ENCODE measurements at regions not wholly inside any gene's neighbourhood (a gene's known extent, or its start where the extent isn't known, plus 50 kb on each side); places are given as distances from the start of the nearest gene placed in this dataset.

GRCh38 chr20:56758706-56759105, 129.6 kb downstream of the TFAP2C start:
- Histone ChIP-seq H3K4me3 (no peak overlapping the region), H3K27ac (no peak overlapping the region), H3K9me3 (ENCODE audit: low read depth, low read length) (no peaks in the 10 kb centered on the region), H3K9ac (ENCODE audit: insufficient read length) (no peak overlapping the region), H3K36me3 (ENCODE audit: insufficient read depth, low read length) (no peaks in the 10 kb centered on the region)
- TF ChIP-seq EZH2 (IDR thresholded peaks at IDR 0.05) (no peak), POLR2AphosphoS5 (IDR thresholded peaks at IDR 0.05; ENCODE audit: borderline replicate concordance, low read depth, low read length) (no peak), FOXP2 (optimal IDR thresholded peaks at IDR 0.05; ENCODE audit: control extremely low read depth, extremely low read length, insufficient read depth) (no peak)
- DNase-seq (ENCODE audit: low read depth, low spot score) = no peak

DNA sequence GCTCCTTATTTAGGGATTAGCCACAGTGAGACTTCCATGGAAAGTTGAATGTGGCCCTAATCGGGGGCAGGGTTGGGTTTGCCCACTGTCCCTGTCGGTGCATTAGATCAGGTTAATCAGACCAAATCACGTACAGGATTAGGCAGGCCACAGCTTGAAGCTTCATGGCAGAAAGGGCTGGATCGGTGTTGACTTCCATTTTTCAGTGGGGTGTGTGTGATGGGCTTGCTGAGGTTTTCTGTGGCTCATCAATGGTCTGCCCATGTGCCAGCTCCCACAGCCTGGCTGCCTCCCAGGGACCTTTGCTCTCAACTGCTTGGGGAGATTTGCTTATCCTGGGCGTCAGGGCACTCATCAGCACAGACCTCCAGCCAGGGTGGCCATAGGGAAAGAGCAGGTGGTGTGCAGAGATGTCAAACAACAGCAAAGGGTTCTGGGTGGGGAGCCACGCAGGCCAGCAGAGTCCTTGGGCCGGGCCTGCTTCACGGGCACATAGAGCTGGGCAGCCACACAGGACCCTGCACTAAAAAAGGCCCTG, 130.7 kb downstream of the TFAP2C start:
- no peaks in the 10 kb centered on the region for H3K36me3 ChIP-seq (ENCODE audit: insufficient read depth, low read length)
- no peaks in the 10 kb centered on the region for H3K9me3 ChIP-seq (ENCODE audit: low read depth, low read length)
- H3K9ac ChIP-seq (ENCODE audit: insufficient read length) = no peak overlapping the region
- no peak overlapping the region for H3K4me3 ChIP-seq
- H3K27ac ChIP-seq = no peak overlapping the region
- DNase-seq (ENCODE audit: low read depth, low spot score) = no peak
- TF ChIP-seq POLR2AphosphoS5 (IDR thresholded peaks at IDR 0.05; ENCODE audit: borderline replicate concordance, low read depth, low read length) (no peak), FOXP2 (optimal IDR thresholded peaks at IDR 0.05; ENCODE audit: control extremely low read depth, extremely low read length, insufficient read depth) (no peak), EZH2 (IDR thresholded peaks at IDR 0.05) (no peak)

- H3K9me3 ChIP-seq (ENCODE audit: low read depth, low read length) = no peaks in the 10 kb centered on the region
- no peak overlapping the region for H3K27ac ChIP-seq
- DNase-seq (ENCODE audit: low read depth, low spot score) = no peak
- H3K36me3 ChIP-seq (ENCODE audit: insufficient read depth, low read length) = no peaks in the 10 kb centered on the region
- no peak overlapping the region for H3K9ac ChIP-seq (ENCODE audit: insufficient read length)
- TF ChIP-seq EZH2 (IDR thresholded peaks at IDR 0.05) (no peak), POLR2AphosphoS5 (IDR thresholded peaks at IDR 0.05; ENCODE audit: borderline replicate concordance, low read depth, low read length) (no peak), FOXP2 (optimal IDR thresholded peaks at IDR 0.05; ENCODE audit: control extremely low read depth, extremely low read length, insufficient read depth) (no peak)
- no peak overlapping the region for H3K4me3 ChIP-seq
Measured at GRCh38 chr20:56760610-56761009, 131.5 kb downstream of the TFAP2C start.

- DNase-seq (ENCODE audit: low read depth, low spot score) = no peak
- no peak overlapping the region for H3K4me3 ChIP-seq
- H3K36me3 ChIP-seq (ENCODE audit: insufficient read depth, low read length) = no peaks in the 10 kb centered on the region
- TF ChIP-seq FOXP2 (optimal IDR thresholded peaks at IDR 0.05; ENCODE audit: control extremely low read depth, extremely low read length, insufficient read depth) (no peak), POLR2AphosphoS5 (IDR thresholded peaks at IDR 0.05; ENCODE audit: borderline replicate concordance, low read depth, low read length) (no peak), EZH2 (IDR thresholded peaks at IDR 0.05) (no peak)
- H3K9me3 ChIP-seq (ENCODE audit: low read depth, low read length) = no peaks in the 10 kb centered on the region
- H3K9ac ChIP-seq (ENCODE audit: insufficient read length) = no peak overlapping the region
- H3K27ac ChIP-seq = no peak overlapping the region
Measured at GRCh38 chr20:56761393-56761792, 132.3 kb downstream of the TFAP2C start.

- H3K9ac ChIP-seq (ENCODE audit: insufficient read length) = no peak overlapping the region
- no peak for TF ChIP-seq POLR2AphosphoS5 (IDR thresholded peaks at IDR 0.05; ENCODE audit: borderline replicate concordance, low read depth, low read length)
- H3K36me3 ChIP-seq (ENCODE audit: insufficient read depth, low read length) = no peaks in the 10 kb centered on the region
- no peak for DNase-seq (ENCODE audit: low read depth, low spot score)
- no peak overlapping the region for H3K27ac ChIP-seq
- H3K4me3 ChIP-seq = no peak overlapping the region
- no peaks in the 10 kb centered on the region for H3K9me3 ChIP-seq (ENCODE audit: low read depth, low read length)
Measured at GRCh38 chr20:56762401-56762800, 133.3 kb downstream of the TFAP2C start.

- H3K27ac ChIP-seq = no peak overlapping the region
Measured at GRCh38 chr20:56762829-56763228, 133.7 kb downstream of the TFAP2C start.

GRCh38 chr20:56764671-56765070, 135.6 kb downstream of the TFAP2C start:
- no peaks in the 10 kb centered on the region for H3K9me3 ChIP-seq (ENCODE audit: low read depth, low read length)
- no peak overlapping the region for H3K4me3 ChIP-seq
- H3K9ac ChIP-seq (ENCODE audit: insufficient read length) = no peak overlapping the region
- TF ChIP-seq EZH2 (IDR thresholded peaks at IDR 0.05) (no peak), POLR2AphosphoS5 (IDR thresholded peaks at IDR 0.05; ENCODE audit: borderline replicate concordance, low read depth, low read length) (no peak), FOXP2 (optimal IDR thresholded peaks at IDR 0.05; ENCODE audit: control extremely low read depth, extremely low read length, insufficient read depth) (no peak)
- DNase-seq (ENCODE audit: low read depth, low spot score) = no peak
- no peaks in the 10 kb centered on the region for H3K36me3 ChIP-seq (ENCODE audit: insufficient read depth, low read length)
- H3K27ac ChIP-seq = no peak overlapping the region

More at GRCh38 chr20:56762829-56763228, 133.7 kb downstream of the TFAP2C start:
- TF ChIP-seq EZH2 (IDR thresholded peaks at IDR 0.05) = no peak
- no peak for TF ChIP-seq POLR2AphosphoS5 (IDR thresholded peaks at IDR 0.05; ENCODE audit: borderline replicate concordance, low read depth, low read length)
- TF ChIP-seq FOXP2 (optimal IDR thresholded peaks at IDR 0.05; ENCODE audit: control extremely low read depth, extremely low read length, insufficient read depth) = no peak
- Histone ChIP-seq H3K9me3 (ENCODE audit: low read depth, low read length) (no peaks in the 10 kb centered on the region), H3K9ac (ENCODE audit: insufficient read length) (no peak overlapping the region), H3K36me3 (ENCODE audit: insufficient read depth, low read length) (no peaks in the 10 kb centered on the region), H3K4me3 (no peak overlapping the region)
- DNase-seq (ENCODE audit: low read depth, low spot score) = no peak

DNA sequence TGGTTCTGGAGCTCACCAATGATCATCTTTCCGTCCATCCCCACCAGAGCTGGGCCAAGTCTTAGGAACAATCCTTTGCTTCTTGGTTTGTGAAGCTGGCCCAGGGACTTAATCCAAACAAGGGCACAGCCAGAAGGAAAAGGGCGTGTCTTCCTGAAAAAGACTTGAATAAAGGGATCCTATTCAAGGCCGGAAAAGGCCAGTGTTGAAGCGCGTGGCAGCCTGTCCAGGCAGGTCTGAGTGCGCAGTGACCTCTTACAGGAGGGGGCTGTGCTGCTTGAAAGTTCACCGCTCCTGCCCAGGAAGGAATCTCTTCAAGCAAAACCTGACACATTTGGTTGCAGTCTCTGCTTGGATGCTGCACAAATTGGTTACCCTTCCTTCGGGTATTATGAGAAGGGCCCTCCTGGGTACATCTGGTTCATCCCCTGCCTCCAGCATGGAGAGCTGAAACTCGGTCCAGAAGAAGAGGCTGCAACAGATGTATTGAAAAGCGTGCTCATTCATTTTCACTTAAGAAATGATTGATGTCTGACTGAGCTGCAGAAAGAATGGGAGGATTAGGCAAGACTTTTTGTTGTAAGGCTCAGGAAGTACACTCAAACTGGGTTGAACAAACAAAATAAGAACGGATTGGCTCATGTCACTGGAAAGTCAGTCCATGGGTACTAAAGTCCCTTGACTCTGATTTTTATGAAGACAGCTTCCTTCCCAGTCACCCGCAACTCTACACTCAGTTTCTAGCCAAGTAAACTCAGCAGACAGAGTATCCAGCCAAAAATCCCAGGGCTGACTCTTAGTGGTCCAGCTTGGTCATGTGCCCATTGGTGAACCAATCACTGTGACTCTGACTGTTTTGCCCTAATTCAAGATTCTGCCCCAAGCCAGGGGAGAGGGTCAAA, 136.3 kb downstream of the TFAP2C start:
- Histone ChIP-seq H3K4me3 (no peak overlapping the region), H3K9me3 (ENCODE audit: low read depth, low read length) (no peaks in the 10 kb centered on the region), H3K36me3 (ENCODE audit: insufficient read depth, low read length) (no peaks in the 10 kb centered on the region), H3K9ac (ENCODE audit: insufficient read length) (no peak overlapping the region), H3K27ac (no peak overlapping the region)
- TF ChIP-seq EZH2 (IDR thresholded peaks at IDR 0.05) (no peak), FOXP2 (optimal IDR thresholded peaks at IDR 0.05; ENCODE audit: control extremely low read depth, extremely low read length, insufficient read depth) (no peak), POLR2AphosphoS5 (IDR thresholded peaks at IDR 0.05; ENCODE audit: borderline replicate concordance, low read depth, low read length) (no peak)
- no peak for DNase-seq (ENCODE audit: low read depth, low spot score)
